ENCODE measurements at regions not wholly inside any gene's neighbourhood (a gene's known extent, or its start where the extent isn't known, plus 50 kb on each side); places are given as distances from the start of the nearest gene placed in this dataset.

- POLR2A ChIA-PET, result no interaction called here
- no peaks in the 10 kb centered on the region for H3K27me3 Mint-ChIP-seq
- H3K9me3 Mint-ChIP-seq, result peaks cover 0 to 7% (median 2%) of the 10 kb centered on the region in 9 donors
- no peak overlapping the region for H3K27ac Mint-ChIP-seq
- H3K4me1 Mint-ChIP-seq, result no peaks in the 10 kb centered on the region
- H3K4me3 Mint-ChIP-seq, result no peak overlapping the region
- DNase-seq (no peak), ATAC-seq (no peak)
- H3K36me3 Mint-ChIP-seq, result no peaks in the 10 kb centered on the region
Observed at GRCh38 chr12:17695495-17695894, 394.5 kb downstream of the RERGL start.

DNA sequence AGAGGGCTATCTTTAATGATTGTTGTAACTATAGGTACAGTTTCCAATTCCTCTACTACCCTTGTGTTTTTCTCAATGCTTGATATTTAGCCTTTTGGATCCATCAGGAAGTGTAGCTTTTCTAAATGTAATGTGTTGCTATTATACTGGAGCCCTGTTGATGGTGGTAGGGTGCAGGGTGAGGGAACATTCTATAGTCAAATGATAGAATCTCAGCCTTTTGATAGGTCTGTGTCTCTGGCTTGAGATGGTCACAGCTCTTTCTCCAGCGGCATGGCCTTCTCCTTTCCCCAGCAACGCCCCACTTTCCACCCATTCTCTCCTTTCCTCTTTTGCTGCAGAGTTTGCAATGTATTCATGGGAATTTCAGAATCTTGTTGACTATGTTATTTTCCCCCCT is 398.6 kb downstream of the RERGL start:
- ATAC-seq, result no peak
- Mint-ChIP-seq H3K36me3 (no peaks in the 10 kb centered on the region), H3K4me1 (no peaks in the 10 kb centered on the region), H3K9me3 (peaks cover 0 to 47% (median 11%) of the 10 kb centered on the region in 9 donors), H3K27ac (no peak overlapping the region), H3K4me3 (no peak overlapping the region), H3K27me3 (no peaks in the 10 kb centered on the region)
- POLR2A ChIA-PET, result no interaction called here
- no peak for DNase-seq

- no peaks in the 10 kb centered on the region for H3K27me3 Mint-ChIP-seq
- ATAC-seq (no peak), DNase-seq (no peak)
- no peak overlapping the region for H3K27ac Mint-ChIP-seq
- H3K4me3 Mint-ChIP-seq, result no peak overlapping the region
- peaks cover 0 to 30% (median 8%) of the 10 kb centered on the region in 9 donors for H3K9me3 Mint-ChIP-seq
- POLR2A ChIA-PET, result no interaction called here
- no peaks in the 10 kb centered on the region for H3K4me1 Mint-ChIP-seq
- H3K36me3 Mint-ChIP-seq, result no peaks in the 10 kb centered on the region
Observed at GRCh38 chr12:17680220-17680619, 409.8 kb downstream of the RERGL start.

DNA sequence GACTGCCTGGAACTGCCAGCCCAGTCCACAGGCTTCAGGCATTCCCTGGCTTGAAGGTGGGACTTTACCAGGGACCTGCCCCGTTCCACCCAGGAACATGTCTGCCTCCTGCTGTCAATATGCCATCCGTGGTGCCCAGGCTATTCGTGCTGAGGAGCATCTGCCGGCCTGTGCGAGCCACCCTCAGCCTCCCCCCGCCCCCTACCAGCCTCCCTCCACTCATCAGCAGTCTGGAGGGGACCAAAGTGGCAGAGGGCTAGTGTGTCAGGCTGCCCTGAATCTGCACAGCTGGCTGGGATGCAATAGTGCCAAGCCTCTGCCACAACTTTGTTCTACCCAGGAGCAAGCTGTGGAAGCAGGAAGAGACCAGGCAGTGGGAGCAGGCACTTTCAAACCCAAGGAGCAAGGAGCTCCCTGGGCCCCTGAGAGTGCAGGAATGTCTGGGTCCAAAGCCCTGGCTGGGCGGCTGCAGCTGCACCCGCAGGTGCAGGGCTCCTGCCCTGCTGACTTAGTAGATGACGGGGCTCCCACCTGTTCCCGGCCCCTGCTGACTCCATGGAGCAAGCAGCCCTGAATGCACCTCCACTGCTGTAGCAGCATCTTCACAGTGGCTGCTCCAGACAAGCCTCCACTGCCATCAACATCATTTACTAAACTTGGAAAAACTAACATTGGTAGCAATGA is 423.2 kb downstream of the RERGL start:
- H3K27ac Mint-ChIP-seq, result no peak overlapping the region
- no peaks in the 10 kb centered on the region for H3K4me1 Mint-ChIP-seq
- no peaks in the 10 kb centered on the region for H3K36me3 Mint-ChIP-seq
- DNase-seq (no peak), ATAC-seq (no peak)
- H3K9me3 Mint-ChIP-seq, result peaks cover 0 to 13% (median 8%) of the 10 kb centered on the region in 9 donors
- POLR2A ChIA-PET, result no interaction called here
- H3K27me3 Mint-ChIP-seq, result no peaks in the 10 kb centered on the region
- H3K4me3 Mint-ChIP-seq, result no peak overlapping the region

- ATAC-seq, result no peak
- Mint-ChIP-seq H3K4me1 (no peaks in the 10 kb centered on the region), H3K27ac (no peak overlapping the region), H3K36me3 (no peaks in the 10 kb centered on the region), H3K4me3 (no peak overlapping the region), H3K9me3 (peaks cover 0 to 13% (median 8%) of the 10 kb centered on the region in 9 donors), H3K27me3 (no peaks in the 10 kb centered on the region)
- POLR2A ChIA-PET, result no interaction called here
- DNase-seq, result peak in 1 of 10 donors; percentile 56
Observed at GRCh38 chr12:17665839-17666238, 424.2 kb downstream of the RERGL start.

GRCh38 chr12:17661250-17661649 is 428.7 kb downstream of the RERGL start:
- Mint-ChIP-seq H3K36me3 (no peaks in the 10 kb centered on the region), H3K9me3 (peaks cover 0 to 24% (median 3%) of the 10 kb centered on the region in 9 donors), H3K4me1 (no peaks in the 10 kb centered on the region), H3K27ac (no peak overlapping the region), H3K4me3 (no peak overlapping the region), H3K27me3 (no peaks in the 10 kb centered on the region)
- no peak for DNase-seq
- POLR2A ChIA-PET, result no interaction called here
- no peak for ATAC-seq

DNA sequence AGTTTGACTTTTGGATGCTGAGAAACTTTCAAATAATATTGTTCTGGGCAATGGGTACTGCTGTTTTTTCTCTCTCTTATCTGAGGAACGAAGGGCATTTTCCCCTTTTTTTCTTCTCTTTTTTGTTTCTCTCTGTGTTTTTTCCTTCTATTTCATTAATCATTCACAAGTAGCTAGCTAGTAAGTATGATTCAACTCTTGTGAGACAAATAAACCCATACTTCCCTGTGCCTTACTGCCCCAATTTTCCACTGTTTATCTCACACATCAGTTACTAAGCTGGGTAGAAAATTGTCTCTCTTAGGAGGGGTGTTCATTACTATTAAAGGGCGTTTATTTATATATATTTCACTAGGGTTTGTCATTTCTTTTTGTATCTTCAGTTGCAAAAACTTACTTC is 437.6 kb downstream of the RERGL start:
- no peaks in the 10 kb centered on the region for H3K36me3 Mint-ChIP-seq

DNA sequence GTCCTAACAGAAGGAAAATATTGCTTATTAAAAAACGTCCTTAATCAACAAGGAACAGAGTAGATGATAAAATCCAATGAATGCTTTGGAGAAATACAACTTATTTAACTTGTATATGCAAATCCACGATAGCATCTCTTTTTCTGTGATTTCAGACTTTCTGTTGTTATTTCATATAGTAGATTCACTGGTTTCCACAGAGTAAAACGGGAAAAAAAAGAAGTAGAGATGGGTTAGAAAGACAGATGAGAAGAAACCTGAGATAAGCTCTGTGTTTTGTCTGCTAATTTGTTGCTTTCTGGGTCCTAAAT is 447.7 kb downstream of the RERGL start:
- no peaks in the 10 kb centered on the region for H3K36me3 Mint-ChIP-seq
- H3K4me1 Mint-ChIP-seq, result peaks cover 4 to 8% (median 4%) of the 10 kb centered on the region in 4 donors
- DNase-seq, result no peak
- no peak overlapping the region for H3K27ac Mint-ChIP-seq
- peak overlapping the region in 6 of 10 donors; percentile 13 to 75 (median 46) for H3K4me3 Mint-ChIP-seq
- H3K9me3 Mint-ChIP-seq, result peaks cover 0 to 2% (median 0%) of the 10 kb centered on the region in 9 donors
- H3K27me3 Mint-ChIP-seq, result peaks cover 0 to 2% (median 0%) of the 10 kb centered on the region in 5 donors
- ATAC-seq, result no peak
- POLR2A ChIA-PET, result no interaction called here

More for the DNA sequence above, 437.6 kb downstream of the RERGL start:
- ATAC-seq, result no peak
- Mint-ChIP-seq H3K27me3 (no peaks in the 10 kb centered on the region), H3K4me3 (no peak overlapping the region), H3K27ac (no peak overlapping the region), H3K4me1 (no peaks in the 10 kb centered on the region), H3K9me3 (peaks cover 0 to 13% (median 0%) of the 10 kb centered on the region in 9 donors)
- DNase-seq, result no peak
- POLR2A ChIA-PET, result no interaction called here

DNA sequence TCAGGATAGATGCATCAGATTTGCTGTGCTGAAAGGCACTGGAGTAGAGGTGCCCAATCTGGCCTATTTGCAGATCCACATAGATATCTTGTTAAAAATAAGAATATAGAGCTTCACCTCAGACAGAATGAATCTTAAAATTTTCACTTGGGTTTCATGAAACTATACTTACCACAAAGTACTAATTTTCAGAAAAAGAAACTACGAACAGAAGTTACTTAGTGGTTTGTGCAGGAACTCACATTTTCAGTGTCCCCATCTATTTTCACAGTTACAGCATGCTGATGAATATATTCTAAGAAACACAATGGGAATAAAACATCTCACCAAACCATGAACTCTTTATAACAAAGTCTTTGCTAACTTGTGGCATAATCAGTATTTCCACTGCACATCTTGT is 449.4 kb downstream of the RERGL start:
- Mint-ChIP-seq H3K4me1 (peaks cover 4 to 8% (median 4%) of the 10 kb centered on the region in 4 donors), H3K4me3 (no peak overlapping the region), H3K27me3 (peaks cover 0 to 2% (median 0%) of the 10 kb centered on the region in 5 donors), H3K9me3 (peaks cover 0 to 2% (median 0%) of the 10 kb centered on the region in 9 donors), H3K36me3 (no peaks in the 10 kb centered on the region), H3K27ac (no peak overlapping the region)
- no peak for ATAC-seq
- POLR2A ChIA-PET, result no interaction called here
- no peak for DNase-seq

- no peak for DNase-seq
- POLR2A ChIA-PET, result no interaction called here
- H3K4me3 Mint-ChIP-seq, result no peak overlapping the region
- no peak for ATAC-seq
- H3K36me3 Mint-ChIP-seq, result no peaks in the 10 kb centered on the region
- H3K27ac Mint-ChIP-seq, result no peak overlapping the region
- no peaks in the 10 kb centered on the region for H3K27me3 Mint-ChIP-seq
- H3K9me3 Mint-ChIP-seq, result peaks cover 3 to 24% (median 12%) of the 10 kb centered on the region in 9 donors
- H3K4me1 Mint-ChIP-seq, result no peaks in the 10 kb centered on the region
Observed at GRCh38 chr12:17618831-17619230, 471.2 kb downstream of the RERGL start.

- no peak for ATAC-seq
- Mint-ChIP-seq H3K36me3 (no peaks in the 10 kb centered on the region), H3K27ac (no peak overlapping the region), H3K4me1 (no peaks in the 10 kb centered on the region), H3K9me3 (peaks cover 0 to 9% (median 0%) of the 10 kb centered on the region in 9 donors), H3K4me3 (no peak overlapping the region), H3K27me3 (no peaks in the 10 kb centered on the region)
- no peak for DNase-seq
- POLR2A ChIA-PET, result no interaction called here
Observed at GRCh38 chr12:17609701-17610100, 480.3 kb downstream of the RERGL start.

DNA sequence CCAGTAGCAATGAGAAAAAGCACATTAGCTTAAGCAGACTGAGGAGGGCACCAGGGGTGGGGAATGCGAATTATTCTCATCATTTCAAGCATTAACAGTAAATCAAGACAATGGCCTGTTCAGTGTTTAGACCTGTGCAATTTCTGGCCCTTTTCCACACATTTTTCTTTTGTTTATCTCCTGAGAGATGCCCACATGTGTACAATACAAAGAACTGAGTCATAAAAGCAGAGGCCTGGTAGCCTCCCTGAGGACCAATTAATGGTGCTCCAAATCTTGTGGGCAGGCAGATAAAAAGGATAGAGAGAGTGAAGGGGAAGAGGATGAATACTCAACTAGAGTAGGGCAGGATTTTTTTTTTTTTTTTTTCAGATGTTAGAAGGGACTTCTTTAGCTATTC is 480.8 kb downstream of the RERGL start:
- DNase-seq (no peak), ATAC-seq (no peak)
- no peaks in the 10 kb centered on the region for H3K27me3 Mint-ChIP-seq
- H3K4me3 Mint-ChIP-seq, result no peak overlapping the region
- H3K36me3 Mint-ChIP-seq, result no peaks in the 10 kb centered on the region
- H3K9me3 Mint-ChIP-seq, result peaks cover 0 to 9% (median under 1%) of the 10 kb centered on the region in 9 donors
- POLR2A ChIA-PET, result no interaction called here
- no peak overlapping the region for H3K27ac Mint-ChIP-seq
- no peaks in the 10 kb centered on the region for H3K4me1 Mint-ChIP-seq

DNA sequence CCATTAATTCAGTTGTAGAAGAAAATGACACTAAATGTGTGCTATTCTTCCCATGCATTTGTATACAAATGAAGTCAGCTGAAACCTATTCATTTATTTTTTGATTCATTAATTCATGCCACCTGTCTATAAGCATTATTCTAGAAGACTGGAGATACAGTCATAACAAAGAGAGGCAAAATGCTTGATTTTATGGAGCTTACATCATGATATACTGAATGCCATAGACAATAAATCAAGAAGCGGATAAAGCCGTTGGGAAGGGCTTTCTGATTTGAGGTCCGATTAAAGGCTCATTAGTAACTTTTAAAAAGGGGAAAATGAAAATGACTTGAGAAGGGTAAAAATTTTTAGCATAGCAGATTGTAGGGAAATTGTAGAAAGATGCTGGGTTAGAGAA is 494.9 kb downstream of the RERGL start:
- H3K4me3 Mint-ChIP-seq, result no peak overlapping the region
- H3K9me3 Mint-ChIP-seq, result peaks cover 0 to 14% (median 3%) of the 10 kb centered on the region in 9 donors
- DNase-seq (no peak), ATAC-seq (no peak)
- no peaks in the 10 kb centered on the region for H3K36me3 Mint-ChIP-seq
- H3K4me1 Mint-ChIP-seq, result no peaks in the 10 kb centered on the region
- POLR2A ChIA-PET, result no interaction called here
- H3K27me3 Mint-ChIP-seq, result no peaks in the 10 kb centered on the region
- no peak overlapping the region for H3K27ac Mint-ChIP-seq

GRCh38 chr12:17593715-17594406 is 496.1 kb downstream of the RERGL start:
- Mint-ChIP-seq H3K36me3 (no peaks in the 10 kb centered on the region), H3K9me3 (peaks cover 0 to 26% (median 6%) of the 10 kb centered on the region in 9 donors)

More at GRCh38 chr12:17593715-17594406, 496.1 kb downstream of the RERGL start:
- no peak for ATAC-seq
- no peak overlapping the region for H3K4me3 Mint-ChIP-seq
- no peak overlapping the region for H3K27ac Mint-ChIP-seq
- no peaks in the 10 kb centered on the region for H3K4me1 Mint-ChIP-seq
- POLR2A ChIA-PET, result no interaction called here
- no peaks in the 10 kb centered on the region for H3K27me3 Mint-ChIP-seq
- no peak for DNase-seq

Measured in naive thymus-derived CD8-positive, alpha-beta T cell (primary cell).